ENCODE measurements at regions not wholly inside any gene's neighbourhood (a gene's known extent, or its start where the extent isn't known, plus 50 kb on each side); places are given as distances from the start of the nearest gene placed in this dataset.
A peak's percentile ranks its signal among the peaks of the same experiment; 100 is the strongest.

DNA sequence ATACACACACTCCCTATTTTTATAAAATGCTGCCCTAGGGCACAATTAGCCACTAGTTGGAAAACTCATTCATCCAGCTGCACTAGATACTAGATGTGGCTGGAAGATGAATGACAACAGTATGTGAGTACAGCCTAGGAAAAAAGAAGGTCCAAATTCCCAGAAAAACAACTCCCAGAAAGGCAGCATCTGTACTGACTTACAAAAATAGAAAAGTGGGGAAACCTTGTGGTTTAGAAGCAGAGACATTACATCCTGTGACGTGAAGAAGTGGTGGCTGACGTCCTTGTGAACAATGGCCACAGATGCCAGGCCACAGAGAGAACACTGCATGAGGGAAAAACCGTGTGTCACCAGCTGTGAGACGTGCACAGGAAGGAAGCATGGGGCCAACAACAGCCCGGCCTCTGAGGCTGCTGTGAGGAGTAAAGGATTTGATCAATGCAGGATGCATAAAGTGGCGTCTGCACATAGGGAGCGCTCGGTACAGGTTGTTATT lies 81.2 kb downstream of the SPRY1 start:
- Histone ChIP-seq H3K36me3 (ENCODE audit: insufficient read depth, low read length) (no peaks in the 10 kb centered on the region), H3K4me1 (ENCODE audit: insufficient read depth, low read length, severe bottlenecking) (peaks cover 31% of the 10 kb centered on the region), H3K4me2 (ENCODE audit: low read length) (peak overlapping the region; percentile 42; the same call in 1 of the 2 replicates), H3F3A (ENCODE audit: insufficient read depth, low read length) (no peaks in the 10 kb centered on the region), H3K9me3 (ENCODE audit: low read length) (no peaks in the 10 kb centered on the region), H3K27me3 (ENCODE audit: insufficient read depth, low read length) (no peaks in the 10 kb centered on the region), H3K9ac (ENCODE audit: low read length) (no peak overlapping the region), H3K9me2 (ENCODE audit: low read depth, low read length) (no peaks in the 10 kb centered on the region), H4K20me1 (ENCODE audit: insufficient read depth, low read length) (no peaks in the 10 kb centered on the region), H3K79me2 (ENCODE audit: insufficient read depth, low read length) (no peaks in the 10 kb centered on the region), H3K4me3 (ENCODE audit: low read depth, low read length, poor library complexity, severe bottlenecking) (no peak overlapping the region), H2AFZ (ENCODE audit: low read length) (no peak overlapping the region), H3K27ac (ENCODE audit: low read depth, low read length, poor library complexity, severe bottlenecking) (peak overlapping the region; percentile 67)
- TF ChIP-seq, protein P1, sequence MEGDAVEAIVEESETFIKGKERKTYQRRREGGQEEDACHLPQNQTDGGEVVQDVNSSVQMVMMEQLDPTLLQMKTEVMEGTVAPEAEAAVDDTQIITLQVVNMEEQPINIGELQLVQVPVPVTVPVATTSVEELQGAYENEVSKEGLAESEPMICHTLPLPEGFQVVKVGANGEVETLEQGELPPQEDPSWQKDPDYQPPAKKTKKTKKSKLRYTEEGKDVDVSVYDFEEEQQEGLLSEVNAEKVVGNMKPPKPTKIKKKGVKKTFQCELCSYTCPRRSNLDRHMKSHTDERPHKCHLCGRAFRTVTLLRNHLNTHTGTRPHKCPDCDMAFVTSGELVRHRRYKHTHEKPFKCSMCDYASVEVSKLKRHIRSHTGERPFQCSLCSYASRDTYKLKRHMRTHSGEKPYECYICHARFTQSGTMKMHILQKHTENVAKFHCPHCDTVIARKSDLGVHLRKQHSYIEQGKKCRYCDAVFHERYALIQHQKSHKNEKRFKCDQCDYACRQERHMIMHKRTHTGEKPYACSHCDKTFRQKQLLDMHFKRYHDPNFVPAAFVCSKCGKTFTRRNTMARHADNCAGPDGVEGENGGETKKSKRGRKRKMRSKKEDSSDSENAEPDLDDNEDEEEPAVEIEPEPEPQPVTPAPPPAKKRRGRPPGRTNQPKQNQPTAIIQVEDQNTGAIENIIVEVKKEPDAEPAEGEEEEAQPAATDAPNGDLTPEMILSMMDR (IDR thresholded peaks at IDR 0.05; ENCODE audit: low read length) = no peak
- TF ChIP-seq EZH2 (IDR thresholded peaks at IDR 0.05; ENCODE audit: borderline replicate concordance, low read length) = no peak

DNA sequence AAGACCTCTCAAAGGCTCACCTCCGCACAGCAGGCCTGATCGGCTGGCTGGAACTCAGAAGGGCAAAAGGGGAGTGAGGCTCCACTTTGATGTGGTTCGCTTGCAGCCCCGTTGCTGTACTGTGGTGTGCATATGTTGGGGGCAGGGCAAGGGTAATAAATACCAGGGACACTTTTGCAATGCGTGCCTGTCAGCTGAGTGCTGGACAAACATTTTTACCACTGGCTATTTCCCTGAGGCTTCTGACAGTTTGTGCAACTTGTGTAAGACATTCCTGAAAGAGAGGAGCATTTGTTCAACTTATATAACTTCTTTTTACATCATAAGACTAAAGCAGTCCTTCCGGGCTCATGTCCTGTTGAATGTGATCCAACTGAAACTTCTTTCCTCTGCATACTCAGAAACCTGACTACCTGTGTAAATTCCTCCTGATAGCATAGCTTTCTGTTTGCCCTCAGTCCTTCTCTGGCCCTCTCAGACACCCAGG lies 82.3 kb downstream of the SPRY1 start:
- H3K4me1 ChIP-seq (ENCODE audit: insufficient read depth, low read length, severe bottlenecking) = peaks cover 36% of the 10 kb centered on the region
- H3K9ac ChIP-seq (ENCODE audit: low read length) = no peak overlapping the region; the same call in 1 of the 2 replicates
- no peaks in the 10 kb centered on the region for H4K20me1 ChIP-seq (ENCODE audit: insufficient read depth, low read length)
- H3K79me2 ChIP-seq (ENCODE audit: insufficient read depth, low read length) = no peaks in the 10 kb centered on the region
- no peaks in the 10 kb centered on the region for H3K9me2 ChIP-seq (ENCODE audit: low read depth, low read length)
- peak overlapping the region; percentile 1 for H3K4me3 ChIP-seq (ENCODE audit: low read depth, low read length, poor library complexity, severe bottlenecking)
- peak overlapping the region; percentile 67 for H3K27ac ChIP-seq (ENCODE audit: low read depth, low read length, poor library complexity, severe bottlenecking)
- no peak for TF ChIP-seq EZH2 (IDR thresholded peaks at IDR 0.05; ENCODE audit: borderline replicate concordance, low read length)
- TF ChIP-seq, protein P1 (IDR thresholded peaks at IDR 0.05; ENCODE audit: low read length) = no peak
- H3K36me3 ChIP-seq (ENCODE audit: insufficient read depth, low read length) = no peaks in the 10 kb centered on the region
- no peak overlapping the region for H2AFZ ChIP-seq (ENCODE audit: low read length)
- H3F3A ChIP-seq (ENCODE audit: insufficient read depth, low read length) = no peaks in the 10 kb centered on the region
- peak overlapping the region; percentile 42 for H3K4me2 ChIP-seq (ENCODE audit: low read length)
- H3K9me3 ChIP-seq (ENCODE audit: low read length) = no peaks in the 10 kb centered on the region
- H3K27me3 ChIP-seq (ENCODE audit: insufficient read depth, low read length) = no peaks in the 10 kb centered on the region

DNA sequence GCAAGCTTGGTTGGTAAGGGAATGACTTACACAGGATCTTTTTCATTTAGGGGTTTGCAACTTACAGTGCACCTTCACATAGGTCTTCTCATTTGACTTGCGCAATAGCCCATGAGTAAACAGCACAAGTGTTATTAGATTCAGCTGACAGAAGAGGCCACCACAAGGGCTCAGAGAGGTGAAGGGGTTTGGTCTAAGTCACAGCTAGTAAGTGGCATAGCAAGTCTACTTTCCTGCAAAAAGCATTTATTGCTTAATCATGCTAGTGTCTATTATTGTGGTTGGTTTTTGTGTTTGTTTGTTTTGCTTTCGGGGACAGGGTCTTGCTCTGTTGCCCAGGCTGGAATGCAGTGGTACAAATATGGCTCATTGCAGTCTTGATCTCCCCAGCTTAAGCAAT lies 83.3 kb downstream of the SPRY1 start:
- Histone ChIP-seq H3K27ac (ENCODE audit: low read depth, low read length, poor library complexity, severe bottlenecking) (peak overlapping the region; percentile 67), H3K79me2 (ENCODE audit: insufficient read depth, low read length) (no peaks in the 10 kb centered on the region), H3K4me3 (ENCODE audit: low read depth, low read length, poor library complexity, severe bottlenecking) (no peak overlapping the region), H3K9me3 (ENCODE audit: low read length) (no peaks in the 10 kb centered on the region), H3K9me2 (ENCODE audit: low read depth, low read length) (no peaks in the 10 kb centered on the region), H3K36me3 (ENCODE audit: insufficient read depth, low read length) (no peaks in the 10 kb centered on the region), H3K4me2 (ENCODE audit: low read length) (no peak overlapping the region), H3K4me1 (ENCODE audit: insufficient read depth, low read length, severe bottlenecking) (peaks cover 36% of the 10 kb centered on the region), H2AFZ (ENCODE audit: low read length) (no peak overlapping the region), H3K27me3 (ENCODE audit: insufficient read depth, low read length) (no peaks in the 10 kb centered on the region), H3F3A (ENCODE audit: insufficient read depth, low read length) (no peaks in the 10 kb centered on the region), H3K9ac (ENCODE audit: low read length) (no peak overlapping the region), H4K20me1 (ENCODE audit: insufficient read depth, low read length) (no peaks in the 10 kb centered on the region)
- TF ChIP-seq, protein P1 (IDR thresholded peaks at IDR 0.05; ENCODE audit: low read length) = no peak
- no peak for TF ChIP-seq EZH2 (IDR thresholded peaks at IDR 0.05; ENCODE audit: borderline replicate concordance, low read length)
